ENCODE measurements at regions not wholly inside any gene's neighbourhood (a gene's known extent, or its start where the extent isn't known, plus 50 kb on each side); places are given as distances from the start of the nearest gene placed in this dataset.

DNA sequence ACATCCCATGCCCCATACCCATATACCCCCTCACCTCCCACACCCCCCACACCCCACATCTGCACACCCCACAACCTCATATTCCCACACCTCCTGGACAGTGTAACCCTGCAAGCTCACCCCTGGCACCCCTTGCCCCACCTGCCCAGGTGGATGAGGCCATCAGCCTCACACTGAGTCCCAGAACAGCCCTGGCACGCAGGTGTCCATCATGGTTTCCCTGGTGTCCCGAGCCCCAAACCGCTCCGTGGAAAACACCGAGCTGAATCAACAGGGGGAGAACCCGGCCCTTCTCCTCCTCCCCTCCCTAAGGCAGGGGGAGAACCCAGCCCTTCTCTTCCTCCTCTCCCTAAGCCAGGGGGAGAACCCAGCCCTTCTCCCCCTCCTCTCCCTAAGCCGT is 415.6 kb upstream of the SALL3 start:
- no peak for DNase-seq (ENCODE audit: low read depth)

- no peak for DNase-seq (ENCODE audit: low read depth)
These were observed 415.1 kb upstream of the SALL3 start for GRCh38 chr18:78564518-78564917.

DNA sequence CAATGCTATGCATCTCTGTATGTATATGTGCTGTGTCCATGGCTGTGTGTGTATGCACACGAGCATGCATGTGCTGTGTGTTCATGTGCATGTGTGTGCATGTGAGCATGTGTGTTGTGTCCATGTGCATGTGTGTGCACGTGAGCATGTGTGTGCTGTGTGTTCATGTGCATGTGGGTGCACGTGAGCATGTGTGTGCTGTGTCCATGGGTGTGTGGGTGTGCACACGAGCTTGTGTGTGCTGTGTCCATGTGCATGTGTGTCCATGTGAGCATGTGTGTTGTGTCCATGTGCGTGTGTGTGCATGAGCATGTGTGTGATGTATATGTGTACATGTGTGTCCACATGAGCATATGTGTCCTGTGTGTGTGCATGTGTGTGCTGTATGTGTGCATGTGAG is 414.4 kb upstream of the SALL3 start:
- no peak for DNase-seq (ENCODE audit: low read depth)

- no peak for DNase-seq (ENCODE audit: low read depth)
These were observed 413.6 kb upstream of the SALL3 start for GRCh38 chr18:78566065-78566464.

DNA sequence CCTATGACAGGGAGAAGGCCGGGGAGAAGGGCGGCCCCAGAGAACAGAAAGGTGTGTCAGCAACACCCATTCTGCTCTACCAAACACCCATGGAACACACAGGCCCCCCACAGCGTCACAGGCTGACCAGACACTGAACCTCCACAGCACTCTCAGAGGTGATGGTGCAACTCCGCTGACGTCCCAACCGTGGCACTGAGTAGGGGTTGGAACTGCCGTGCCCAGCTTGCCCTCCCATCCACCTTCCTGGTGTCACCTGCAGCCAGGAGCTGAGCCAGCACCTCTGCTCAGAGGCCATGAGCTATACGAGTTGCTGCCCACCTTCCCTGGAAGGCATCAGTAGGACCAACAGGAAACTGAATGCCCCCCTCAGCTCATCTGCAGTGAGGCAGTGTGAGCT is 412.9 kb upstream of the SALL3 start:
- DNase-seq (ENCODE audit: low read depth): no peak

DNA sequence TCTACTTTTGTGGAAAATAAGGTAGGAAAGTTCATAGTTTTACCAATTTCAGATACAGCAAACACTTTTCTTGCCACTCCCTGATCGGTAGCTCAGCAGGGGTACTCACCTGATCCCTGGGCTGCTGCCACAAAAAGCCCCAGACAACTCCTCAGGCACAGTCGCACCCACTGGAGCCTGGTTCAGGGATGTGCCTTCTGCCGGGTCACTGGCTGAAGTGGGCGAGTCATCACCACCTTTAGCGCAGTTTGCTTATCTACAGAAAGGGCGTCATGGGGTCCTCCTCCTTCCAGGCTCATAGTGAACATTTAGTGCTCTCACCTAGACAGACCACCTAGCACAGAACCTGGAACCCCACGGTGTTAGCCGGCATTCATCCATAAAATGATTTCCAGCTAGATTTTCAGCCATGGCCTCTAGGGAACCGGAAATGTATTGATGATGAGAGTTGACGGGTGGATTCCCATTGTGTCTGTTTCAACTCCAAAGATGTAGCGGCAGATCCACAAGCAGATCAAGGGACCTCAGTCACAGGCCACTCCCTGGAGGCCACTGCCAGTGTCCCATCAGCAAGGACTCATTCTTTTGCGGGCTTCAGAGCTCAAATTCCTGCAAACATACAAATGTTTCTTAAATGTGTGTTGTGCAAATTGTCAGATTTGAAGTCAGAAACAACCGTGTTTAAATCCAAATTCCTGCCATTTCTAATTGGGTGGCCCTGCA is 408.4 kb upstream of the SALL3 start:
- no peak for DNase-seq (ENCODE audit: low read depth)

DNA sequence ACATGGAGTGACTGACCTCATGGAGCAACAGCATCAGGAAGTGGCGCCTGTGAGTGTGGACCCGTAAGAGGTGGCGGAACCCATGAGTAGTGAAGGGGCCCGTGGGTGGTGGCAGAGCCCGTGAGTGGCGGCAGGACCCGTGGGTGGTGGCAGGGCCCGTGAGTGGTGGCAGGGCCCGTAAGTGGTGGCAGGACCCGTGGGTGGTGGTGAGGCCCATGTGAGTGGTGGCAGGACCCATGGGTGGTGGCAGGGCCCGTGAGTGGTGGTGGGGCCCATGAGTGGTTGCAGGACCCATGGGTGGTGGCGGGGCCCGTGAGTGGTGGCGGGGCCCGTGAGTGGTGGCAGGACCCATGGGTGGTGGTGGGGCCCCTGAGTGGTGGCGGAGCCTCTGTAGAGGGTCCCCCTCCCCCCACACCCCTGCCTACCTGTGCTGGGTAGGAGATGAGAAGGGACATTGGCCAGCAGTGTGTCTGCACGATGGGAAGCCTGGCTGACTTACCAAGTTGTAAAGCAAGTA is 407.7 kb upstream of the SALL3 start:
- DNase-seq (ENCODE audit: low read depth): no peak

- DNase-seq (ENCODE audit: low read depth): no peak
These were observed 405.8 kb upstream of the SALL3 start for GRCh38 chr18:78573773-78574172.

GRCh38 chr18:78576967-78577366 is 402.7 kb upstream of the SALL3 start:
- no peak for DNase-seq (ENCODE audit: low read depth)

DNA sequence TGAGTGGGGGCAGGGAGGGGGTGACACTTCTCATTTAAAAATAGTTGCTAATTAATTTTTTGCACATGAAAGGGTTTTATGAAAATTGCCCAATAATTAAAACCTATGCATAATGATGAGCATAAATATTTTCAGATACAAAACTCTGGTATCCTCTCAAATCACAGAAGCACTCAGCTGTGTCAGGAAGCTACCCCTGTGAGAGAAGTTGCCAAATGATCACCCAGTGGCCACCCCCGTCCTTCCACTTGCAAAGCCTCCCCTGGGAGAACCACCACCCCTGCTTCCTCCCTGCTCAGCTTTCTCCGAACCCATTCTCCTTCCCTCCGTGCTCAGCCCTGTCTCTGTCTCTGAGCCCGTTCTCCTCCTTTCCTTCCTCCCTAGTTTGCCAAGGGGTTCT is 400.2 kb upstream of the SALL3 start:
- DNase-seq (ENCODE audit: low read depth): no peak

DNA sequence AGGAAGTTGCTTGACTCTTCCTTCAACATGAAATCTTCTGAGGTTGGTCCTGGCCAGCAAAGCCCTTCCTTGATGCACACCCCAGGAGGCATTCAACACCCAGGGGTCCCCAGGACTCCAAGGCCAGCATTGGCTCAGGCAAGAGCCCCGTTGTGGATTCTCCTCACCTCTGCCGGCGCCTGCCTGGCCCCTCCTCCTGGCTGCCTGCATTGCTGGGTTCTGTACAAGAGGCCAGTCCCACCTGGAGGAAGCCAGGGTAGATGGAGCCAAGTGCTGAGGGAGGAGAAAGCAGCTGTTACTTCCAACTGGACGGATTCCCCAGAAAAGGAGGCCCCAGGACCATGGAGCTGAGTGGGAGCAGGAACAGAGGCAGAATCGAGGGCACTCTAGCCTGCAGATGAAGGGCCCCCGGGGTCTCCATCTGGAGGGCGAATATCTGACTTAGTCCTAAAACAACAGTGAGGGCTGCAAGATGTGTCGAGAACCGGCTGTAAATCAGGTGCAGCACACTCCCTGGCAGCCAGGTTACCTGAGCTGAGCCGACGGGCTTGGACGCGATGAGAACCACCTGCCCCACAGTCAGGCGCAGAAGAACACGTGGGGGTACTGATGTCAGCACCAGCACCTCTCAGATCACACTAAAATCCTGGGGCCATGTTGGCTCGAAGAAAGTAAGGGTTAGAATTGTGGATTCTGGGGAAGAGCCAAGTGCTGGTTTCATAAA is 399.6 kb upstream of the SALL3 start:
- no peak for DNase-seq (ENCODE audit: low read depth)

GRCh38 chr18:78580835-78581339 is 398.7 kb upstream of the SALL3 start:
- DNase-seq (ENCODE audit: low read depth): no peak

DNA sequence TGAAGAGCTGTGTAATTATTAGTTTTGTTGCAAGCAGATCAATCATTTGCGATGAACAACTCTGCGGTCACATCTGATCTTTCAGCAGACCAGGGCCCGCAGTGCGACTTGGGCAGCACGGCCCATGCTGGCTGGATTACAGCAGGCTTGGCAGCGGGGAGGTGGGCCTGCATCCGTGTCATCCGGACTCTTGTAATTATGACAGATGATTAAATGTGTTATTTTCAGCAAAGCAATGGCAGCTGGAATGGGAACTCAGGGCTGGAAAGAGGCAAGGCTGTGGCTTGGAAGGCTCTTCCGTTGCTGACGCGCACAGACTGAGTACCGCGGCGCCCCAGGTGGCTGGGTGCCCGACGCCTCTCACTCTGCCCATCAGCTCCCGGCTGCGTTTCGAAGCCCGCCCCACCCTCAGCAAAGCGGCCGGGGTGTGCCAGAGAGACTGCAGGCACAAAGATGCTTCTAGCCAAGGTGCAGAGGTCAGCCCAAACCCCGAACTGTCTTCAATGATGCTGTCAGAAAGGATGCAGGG is 397.4 kb upstream of the SALL3 start:
- DNase-seq (ENCODE audit: low read depth): no peak

- DNase-seq (ENCODE audit: low read depth): no peak
These were observed 396.5 kb upstream of the SALL3 start for GRCh38 chr18:78582898-78583738.

DNA sequence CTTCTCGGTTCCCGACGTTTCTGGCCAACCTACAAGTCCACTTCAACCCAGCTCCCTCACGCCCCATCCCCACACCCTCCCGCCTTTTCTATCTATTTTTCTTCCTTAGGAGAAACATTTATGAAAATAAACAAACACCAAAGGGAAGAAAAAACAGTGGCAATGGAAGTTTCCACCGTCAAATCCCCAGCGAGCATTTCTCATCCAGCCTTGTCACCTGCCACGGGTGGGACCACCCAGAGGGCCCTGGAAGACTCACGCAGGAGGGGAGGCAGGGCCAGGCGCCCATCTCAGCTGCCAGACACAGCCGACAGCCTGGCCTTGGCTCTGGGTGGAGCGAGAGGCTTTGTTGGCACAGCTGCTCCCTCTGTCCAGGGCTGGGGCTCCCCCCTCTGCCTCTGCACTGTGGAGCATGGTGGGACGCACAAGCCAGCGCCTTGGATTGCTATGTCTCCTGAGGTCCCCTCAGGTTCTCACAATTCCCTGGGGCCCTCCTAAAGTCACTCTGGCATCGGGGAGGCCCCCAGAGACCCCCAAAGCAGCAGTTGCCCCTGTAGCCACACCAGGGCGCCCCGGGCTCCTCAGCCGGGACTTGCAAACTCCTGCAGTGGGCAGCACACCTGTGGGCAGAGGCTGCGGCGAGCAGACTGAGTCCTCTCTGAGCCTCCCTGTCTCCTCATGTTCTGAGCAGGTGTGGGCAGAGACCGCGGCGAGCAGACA is 395.7 kb upstream of the SALL3 start:
- DNase-seq (ENCODE audit: low read depth): no peak

GRCh38 chr18:78584459-78585022 is 395.1 kb upstream of the SALL3 start:
- no peak for DNase-seq (ENCODE audit: low read depth)

DNA sequence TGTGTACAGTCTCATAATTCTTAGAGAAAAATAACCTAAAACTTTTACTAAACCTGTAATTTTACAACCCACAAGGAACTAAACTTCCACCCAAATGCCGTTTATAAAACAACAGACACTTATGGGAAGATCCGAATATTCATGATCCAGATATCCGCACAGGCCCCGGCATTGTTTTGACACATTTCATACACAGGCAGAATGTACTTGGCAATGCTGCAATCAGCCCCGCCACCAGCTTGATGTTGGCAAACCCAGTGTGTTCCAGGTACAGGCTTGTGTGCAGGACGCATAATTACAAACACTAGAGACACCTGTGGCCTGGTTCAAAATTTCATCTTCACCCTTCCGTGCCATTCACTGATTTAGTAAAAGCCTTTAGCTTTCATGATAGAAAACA is 393.0 kb upstream of the SALL3 start:
- DNase-seq (ENCODE audit: low read depth): no peak

- no peak for DNase-seq (ENCODE audit: low read depth)
These were observed 392.5 kb upstream of the SALL3 start for GRCh38 chr18:78587096-78587495.

- DNase-seq (ENCODE audit: low read depth): no peak
These were observed 391.7 kb upstream of the SALL3 start for GRCh38 chr18:78587626-78588600.

All from RPMI7951 (cell line).